ENCODE measurements at regions not wholly inside any gene's neighbourhood (a gene's known extent, or its start where the extent isn't known, plus 50 kb on each side); places are given as distances from the start of the nearest gene placed in this dataset.

GRCh38 chr2:236743039-236743920 is 173.7 kb downstream of the ACKR3 start:
- no peak for TF ChIP-seq POLR2A (IDR thresholded peaks at IDR 0.05)
- TF ChIP-seq, protein P1, sequence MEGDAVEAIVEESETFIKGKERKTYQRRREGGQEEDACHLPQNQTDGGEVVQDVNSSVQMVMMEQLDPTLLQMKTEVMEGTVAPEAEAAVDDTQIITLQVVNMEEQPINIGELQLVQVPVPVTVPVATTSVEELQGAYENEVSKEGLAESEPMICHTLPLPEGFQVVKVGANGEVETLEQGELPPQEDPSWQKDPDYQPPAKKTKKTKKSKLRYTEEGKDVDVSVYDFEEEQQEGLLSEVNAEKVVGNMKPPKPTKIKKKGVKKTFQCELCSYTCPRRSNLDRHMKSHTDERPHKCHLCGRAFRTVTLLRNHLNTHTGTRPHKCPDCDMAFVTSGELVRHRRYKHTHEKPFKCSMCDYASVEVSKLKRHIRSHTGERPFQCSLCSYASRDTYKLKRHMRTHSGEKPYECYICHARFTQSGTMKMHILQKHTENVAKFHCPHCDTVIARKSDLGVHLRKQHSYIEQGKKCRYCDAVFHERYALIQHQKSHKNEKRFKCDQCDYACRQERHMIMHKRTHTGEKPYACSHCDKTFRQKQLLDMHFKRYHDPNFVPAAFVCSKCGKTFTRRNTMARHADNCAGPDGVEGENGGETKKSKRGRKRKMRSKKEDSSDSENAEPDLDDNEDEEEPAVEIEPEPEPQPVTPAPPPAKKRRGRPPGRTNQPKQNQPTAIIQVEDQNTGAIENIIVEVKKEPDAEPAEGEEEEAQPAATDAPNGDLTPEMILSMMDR (IDR thresholded peaks at IDR 0.05): no peak
